ENCODE measurements at regions not wholly inside any gene's neighbourhood (a gene's known extent, or its start where the extent isn't known, plus 50 kb on each side); places are given as distances from the start of the nearest gene placed in this dataset.
"Not testable (repeated sequence)": the region's sequence is repeated elsewhere in the genome, so short reads cannot be mapped to it uniquely, and the experiment has no call there.

DNA sequence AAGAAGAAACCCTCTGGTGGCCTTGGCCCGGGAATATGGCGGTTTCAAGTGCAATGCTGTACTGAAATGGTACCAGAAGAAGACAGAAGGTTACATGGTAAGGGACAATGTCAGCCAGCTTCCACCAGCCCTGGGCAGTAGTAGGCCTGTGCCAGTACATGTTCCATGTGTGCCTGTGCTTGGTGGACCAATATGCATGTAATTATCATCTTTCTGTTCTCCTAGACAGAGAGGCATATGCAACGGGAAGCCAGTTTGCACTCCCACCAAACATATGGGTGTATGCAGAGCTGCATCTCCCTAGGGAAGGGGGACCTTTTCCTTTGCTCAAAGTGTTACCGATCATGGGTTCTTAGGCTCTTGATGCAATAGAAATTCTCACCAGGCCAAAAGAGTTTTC, 80.9 kb upstream of the ADORA2B start:
- DNase-seq: not testable (repeated sequence)

DNA sequence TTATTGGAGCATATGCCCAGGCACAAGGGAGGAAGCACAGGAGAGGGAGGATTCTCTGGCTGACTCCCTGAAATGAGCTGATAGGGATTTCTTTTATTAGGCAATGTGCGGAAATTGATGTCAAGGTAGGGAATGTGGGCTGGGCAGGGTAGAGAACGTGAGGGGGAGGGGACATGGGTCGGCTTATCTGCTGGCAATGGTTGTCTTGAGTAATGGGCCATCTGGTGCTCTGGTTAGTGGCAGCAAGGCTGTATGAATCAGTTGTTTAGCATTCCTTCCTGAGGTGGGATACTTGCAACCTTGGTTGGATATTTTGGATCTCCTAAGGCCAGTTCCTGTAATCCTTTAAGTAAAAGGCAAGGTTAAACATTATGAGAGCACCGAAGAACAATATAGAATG, 80.5 kb upstream of the ADORA2B start:
- not testable (repeated sequence) for DNase-seq

DNA sequence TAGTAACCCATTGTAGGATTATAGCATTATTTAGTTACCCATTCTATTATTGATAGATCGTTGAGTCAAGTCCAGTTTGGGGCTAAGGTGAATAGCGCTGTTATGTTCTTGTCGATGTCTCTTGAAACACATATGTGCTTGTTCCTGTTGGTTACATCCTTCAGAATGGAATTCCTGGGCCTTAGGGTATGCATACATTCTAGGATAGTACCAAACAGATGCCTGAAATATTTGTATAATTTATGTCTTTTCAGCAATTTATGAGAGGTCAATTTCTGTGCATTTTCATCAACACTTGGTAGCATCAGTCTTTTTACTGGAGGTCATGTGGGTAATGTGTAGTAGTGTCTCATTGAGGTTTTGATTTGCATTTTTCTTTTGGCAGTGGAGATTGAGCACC, 78.9 kb upstream of the ADORA2B start:
- not testable (repeated sequence) for DNase-seq

DNA sequence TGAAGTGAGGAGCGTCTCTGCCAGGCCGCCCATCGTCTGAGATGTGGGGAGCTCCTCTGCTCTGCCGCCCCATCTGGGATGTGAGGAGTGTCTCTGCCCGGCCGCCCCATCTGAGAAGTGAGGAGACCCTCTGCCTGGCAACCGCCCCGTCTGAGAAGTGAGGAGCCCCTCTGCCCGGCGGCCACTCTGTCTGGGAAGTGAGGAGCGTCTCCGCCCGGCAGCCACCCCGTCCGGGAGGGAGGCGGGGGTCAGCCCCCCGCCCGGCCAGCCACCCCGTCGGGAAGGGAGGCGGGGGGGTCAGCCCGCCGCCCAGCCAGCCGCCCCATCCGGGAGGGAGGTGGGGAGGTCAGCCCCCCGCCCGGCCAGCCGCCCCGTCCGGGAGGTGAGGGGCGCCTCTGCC, 77.6 kb upstream of the ADORA2B start:
- not testable (repeated sequence) for DNase-seq

GRCh38 chr17:15869868-15870267, 75.1 kb upstream of the ADORA2B start:
- not testable (repeated sequence) for DNase-seq

DNA sequence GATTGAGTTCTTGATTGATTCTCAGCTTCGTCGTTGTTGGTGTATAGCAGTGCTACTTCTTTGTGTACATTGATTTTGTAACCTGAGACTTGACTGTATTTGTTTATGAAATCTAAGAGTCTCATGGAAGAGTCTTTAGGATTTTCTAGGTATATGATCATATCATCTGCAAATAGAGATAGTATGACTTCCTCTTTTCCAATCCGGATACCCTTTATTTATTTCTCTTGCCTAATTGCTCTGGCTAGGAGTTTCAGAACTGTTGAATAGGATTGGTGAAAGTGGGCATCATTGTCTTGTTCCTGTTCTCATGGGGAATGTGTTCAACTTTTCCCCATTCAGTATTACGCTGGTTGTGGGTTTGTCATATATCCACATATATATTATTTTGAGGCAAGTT, 72.3 kb upstream of the ADORA2B start:
- DNase-seq: not testable (repeated sequence)

DNA sequence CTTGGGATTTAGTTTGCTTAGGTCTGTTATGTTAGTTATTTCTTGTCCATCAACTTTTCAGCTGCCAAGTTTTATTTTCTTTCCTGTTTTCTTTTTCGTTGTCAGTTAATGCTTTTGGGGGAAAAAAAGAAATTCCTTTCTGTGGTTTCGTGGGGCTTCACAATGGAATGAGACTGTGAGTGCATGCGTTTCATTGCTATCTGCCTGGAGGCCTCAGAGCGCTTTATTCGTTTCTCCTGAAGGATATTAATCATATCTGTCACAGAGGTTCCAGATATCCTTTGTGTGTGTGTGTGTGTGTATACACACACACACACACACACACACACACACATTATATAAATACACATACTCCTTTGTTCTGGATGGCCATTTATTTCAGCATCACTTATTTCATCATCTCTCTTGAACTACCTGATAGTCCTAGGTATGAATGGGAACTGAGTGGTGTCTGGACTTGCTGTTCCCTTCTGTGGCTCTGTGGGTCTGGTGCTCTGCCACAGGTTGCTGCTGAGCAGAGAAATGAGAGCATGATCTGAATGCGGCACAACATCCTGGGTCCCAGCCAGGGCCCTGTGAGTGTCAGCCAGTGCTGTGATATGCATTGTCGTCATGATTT, 66.9 kb upstream of the ADORA2B start:
- DNase-seq: not testable (repeated sequence)

GRCh38 chr17:15882058-15882720, 62.7 kb upstream of the ADORA2B start:
- DNase-seq: no peak

- DNase-seq: no peak
Measured at GRCh38 chr17:15882777-15883176, 62.2 kb upstream of the ADORA2B start.

GRCh38 chr17:15883617-15884111, 61.3 kb upstream of the ADORA2B start:
- DNase-seq: no peak

DNA sequence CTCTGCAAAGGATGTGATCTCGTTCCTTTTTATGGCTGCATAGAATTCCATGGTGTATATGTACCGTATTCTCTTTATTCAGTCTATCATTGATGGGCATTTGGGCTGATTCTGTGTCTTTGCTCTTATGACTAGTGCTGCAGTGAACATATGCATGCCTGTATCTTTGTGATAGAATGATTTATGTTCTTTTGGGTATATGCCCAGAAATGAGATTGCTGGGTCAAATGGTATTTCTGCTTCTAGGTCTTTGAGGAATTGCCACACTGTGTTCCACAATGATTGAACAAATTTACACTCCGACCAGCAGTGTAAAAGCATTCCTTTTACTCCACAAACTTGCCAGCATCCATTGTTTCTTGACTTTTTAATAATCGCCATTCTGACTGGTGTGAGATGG, 60.2 kb upstream of the ADORA2B start:
- DNase-seq: no peak

- no peak for DNase-seq
Measured at GRCh38 chr17:15885770-15886169, 59.2 kb upstream of the ADORA2B start.

GRCh38 chr17:15886221-15886620, 58.7 kb upstream of the ADORA2B start:
- no peak for DNase-seq

DNA sequence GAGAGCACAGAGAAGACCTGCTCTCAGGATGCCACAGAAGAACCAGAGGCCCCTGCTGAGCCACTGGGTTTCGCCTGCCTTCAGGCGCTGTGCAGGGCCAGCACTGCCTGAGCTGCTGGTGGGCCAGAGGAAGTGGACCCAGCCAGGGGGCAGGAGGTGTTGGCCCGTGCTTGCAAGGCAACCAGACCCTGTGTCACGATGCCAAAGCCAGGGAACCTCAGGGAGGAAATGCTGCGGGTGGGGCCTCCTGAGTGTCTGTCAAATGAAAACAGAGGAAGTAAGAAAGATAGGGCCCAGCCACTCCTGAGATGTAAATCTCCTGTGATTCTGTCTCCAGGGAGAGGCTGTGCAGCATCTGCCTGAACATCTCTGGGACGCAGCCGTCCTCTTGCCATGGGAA, 58.1 kb upstream of the ADORA2B start:
- DNase-seq: no peak

- DNase-seq: no peak
Measured at GRCh38 chr17:15888436-15888835, 56.5 kb upstream of the ADORA2B start.

DNA sequence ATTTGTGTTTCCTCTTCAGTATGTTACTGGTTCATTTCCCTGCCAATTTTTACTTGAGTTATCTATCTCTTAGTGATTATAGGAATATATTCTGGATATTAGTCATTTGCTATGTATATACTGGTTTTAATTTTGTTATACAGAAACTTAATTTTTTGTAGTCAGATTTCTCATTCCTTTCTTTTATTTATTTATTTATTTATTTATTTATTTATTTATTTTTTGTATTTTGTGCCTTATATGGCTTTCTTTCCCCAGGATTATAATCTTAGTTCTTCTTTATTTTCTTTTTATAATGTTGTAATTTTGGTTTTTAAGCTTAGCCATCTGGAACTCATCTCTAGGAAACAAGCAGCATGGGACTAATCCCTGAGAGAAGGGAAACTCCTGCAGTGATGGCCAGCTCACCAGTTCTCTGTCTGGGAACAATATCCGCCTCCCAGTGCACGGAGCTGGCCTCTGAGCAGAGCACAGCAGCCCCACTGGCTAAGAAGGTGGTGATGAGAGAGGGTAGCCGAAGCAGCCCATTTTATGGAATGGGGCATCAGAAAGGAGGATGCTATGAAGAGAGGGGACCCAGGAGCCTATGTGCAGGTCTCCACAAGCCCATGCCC, 54.5 kb upstream of the ADORA2B start:
- DNase-seq: no peak

- no peak for DNase-seq
Measured at GRCh38 chr17:15891318-15891717, 53.6 kb upstream of the ADORA2B start.

GRCh38 chr17:15892244-15892643, 52.7 kb upstream of the ADORA2B start:
- peak in 1 of 2 donors; percentile 11 for DNase-seq

DNA sequence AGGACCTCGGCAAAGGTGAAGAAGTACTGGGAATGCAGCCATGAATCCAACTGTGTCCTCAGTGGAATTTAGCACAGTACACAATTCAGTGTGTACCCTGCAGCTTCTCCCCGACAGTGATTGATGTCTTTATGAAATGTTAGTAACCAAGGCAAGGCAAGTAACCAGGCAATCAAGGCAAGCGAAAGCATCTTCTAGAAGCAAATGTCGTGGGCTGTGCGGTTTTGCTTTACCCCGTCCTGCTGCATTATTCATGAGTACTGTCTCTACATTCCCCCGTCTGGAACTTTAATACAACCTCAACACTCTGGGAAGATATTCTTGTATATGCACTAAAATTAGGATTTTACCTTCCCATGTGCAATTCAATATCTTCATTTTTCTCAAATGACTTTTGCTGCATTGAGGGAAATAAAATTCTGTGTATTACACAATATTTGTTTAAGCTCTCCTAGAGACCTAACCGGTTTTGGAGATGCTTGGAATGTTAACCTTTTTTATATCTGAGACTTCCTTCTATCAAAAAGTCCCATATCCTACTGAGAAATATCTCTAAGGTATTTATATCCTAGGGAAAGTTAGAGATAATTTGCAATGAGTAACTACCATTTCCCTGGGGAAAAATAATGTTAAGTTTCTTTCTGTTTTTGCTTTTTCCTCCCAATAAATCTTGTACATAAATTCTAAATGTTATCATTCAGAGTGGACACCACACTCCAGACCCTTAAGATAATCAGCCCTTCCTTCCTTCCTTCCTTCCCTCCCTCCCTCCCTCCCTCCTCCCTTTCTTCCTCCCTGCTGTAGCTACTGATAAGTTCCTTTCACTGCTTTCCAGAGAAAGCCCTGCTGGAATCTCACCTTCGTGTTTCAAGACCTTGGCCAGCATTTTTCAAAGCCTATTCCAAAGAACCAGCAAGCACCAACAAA, 51.9 kb upstream of the ADORA2B start:
- DNase-seq: peak in 1 of 2 donors; percentile 3

- DNase-seq: no peak
Measured at GRCh38 chr17:15893658-15894024, 51.3 kb upstream of the ADORA2B start.

GRCh38 chr17:15894258-15894657, 50.7 kb upstream of the ADORA2B start:
- no peak for DNase-seq

- no peak for DNase-seq
Measured at GRCh38 chr17:15894913-15895658, 49.8 kb upstream of the ADORA2B start.
